GM18505 (cell line): ENCODE measurements at regions not wholly inside any gene's neighbourhood (a gene's known extent, or its start where the extent isn't known, plus 50 kb on each side); places are given as distances from the start of the nearest gene placed in this dataset.
"Not testable (repeated sequence)": the region's sequence is repeated elsewhere in the genome, so short reads cannot be mapped to it uniquely, and the experiment has no call there.

Source experiments
- ATAC-seq: cut with Tn5 transposase; IDR thresholded peaks from one replicate; pipeline ENCODE4 v1.9.1; 2021; ENCODE audit not compliant: unreplicated experiment
- POLR2A ChIP-seq: IDR thresholded peaks from 4 replicates; pipeline ENCODE4 v1.6.1; 2011; ENCODE audit warnings: borderline replicate concordance; ENCODE audit not compliant: insufficient read depth, insufficient read length; ENCODE audit errors: extremely low read depth

DNA sequence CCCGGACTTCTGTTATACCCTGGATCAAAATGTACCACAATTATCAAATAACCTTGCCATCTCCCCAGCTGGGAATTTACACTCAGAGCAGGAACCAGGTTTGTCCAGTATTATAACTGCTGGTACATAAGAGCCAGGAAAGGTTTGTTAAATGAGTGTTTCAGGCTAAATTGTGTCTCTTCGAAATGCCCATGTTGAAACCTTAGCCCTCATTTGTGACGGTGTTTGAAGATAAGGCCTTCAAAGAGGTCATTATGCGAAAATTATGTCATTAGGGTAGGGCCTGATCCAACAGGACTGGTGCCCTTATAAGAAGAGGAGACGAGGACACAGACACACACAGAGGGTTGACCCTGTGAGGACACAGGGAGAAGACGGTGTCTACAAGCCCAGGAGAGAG, 73.5 kb upstream of the DHRSX start:
- no peak for TF ChIP-seq POLR2A
- ATAC-seq, result no peak

DNA sequence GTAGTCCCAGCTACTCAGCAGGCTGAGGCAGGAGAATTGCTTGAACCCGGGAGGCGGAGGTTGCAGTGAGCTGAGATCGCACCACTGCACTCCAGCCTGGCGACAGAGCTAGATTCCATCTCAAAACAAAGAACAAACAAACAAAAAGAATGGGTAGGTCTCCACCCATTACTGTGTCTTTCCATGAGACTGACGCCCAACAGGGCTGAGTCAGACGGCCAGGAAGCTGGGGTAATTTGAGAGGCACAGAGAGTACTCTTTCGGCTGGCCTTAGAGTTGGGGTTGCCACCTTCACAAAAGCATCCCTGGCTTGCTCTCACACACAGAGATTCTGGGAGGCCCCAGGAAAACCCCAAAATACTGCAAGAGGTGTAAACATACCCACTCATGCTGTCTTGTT, 72.0 kb upstream of the DHRSX start:
- TF ChIP-seq POLR2A, result no peak
- no peak for ATAC-seq

DNA sequence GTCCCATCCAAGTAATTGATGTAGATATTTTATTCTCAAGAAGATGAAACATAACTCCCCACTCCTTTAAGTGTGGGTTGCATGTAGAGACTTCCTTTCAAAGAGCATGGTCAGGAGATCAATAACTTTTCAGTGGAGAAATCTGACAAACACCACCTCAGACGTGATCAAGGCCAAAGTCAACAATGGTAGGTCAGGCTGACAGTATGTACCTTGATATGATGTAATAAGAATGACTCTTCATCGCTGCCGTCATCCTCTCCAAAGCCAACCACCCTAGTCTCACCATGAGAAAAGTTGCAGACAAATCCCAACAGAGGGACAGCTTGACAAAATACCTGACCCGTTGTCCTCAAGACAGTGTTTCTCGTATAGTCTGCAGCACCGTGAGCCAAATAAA, 67.3 kb upstream of the DHRSX start:
- TF ChIP-seq POLR2A, result no peak
- ATAC-seq, result no peak

DNA sequence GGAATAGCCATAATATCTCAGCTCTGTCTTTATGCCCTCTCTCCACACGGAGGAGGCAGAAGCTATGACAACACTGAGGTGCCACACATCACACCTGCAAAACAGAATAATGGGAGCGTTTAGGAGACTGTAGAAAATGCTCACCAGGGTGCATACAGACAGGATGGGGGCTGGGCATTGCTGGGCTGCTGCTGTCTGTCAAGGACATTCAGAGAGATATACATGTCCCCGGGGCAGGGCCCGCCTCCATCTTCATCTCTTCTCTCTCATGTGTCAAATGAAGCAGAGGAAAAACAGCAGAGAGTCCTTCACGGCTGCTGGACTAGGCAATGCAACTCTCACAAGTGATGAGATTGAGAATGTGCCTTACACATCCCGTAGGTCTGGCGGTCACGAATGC, 65.3 kb upstream of the DHRSX start:
- TF ChIP-seq POLR2A, result no peak
- no peak for ATAC-seq

DNA sequence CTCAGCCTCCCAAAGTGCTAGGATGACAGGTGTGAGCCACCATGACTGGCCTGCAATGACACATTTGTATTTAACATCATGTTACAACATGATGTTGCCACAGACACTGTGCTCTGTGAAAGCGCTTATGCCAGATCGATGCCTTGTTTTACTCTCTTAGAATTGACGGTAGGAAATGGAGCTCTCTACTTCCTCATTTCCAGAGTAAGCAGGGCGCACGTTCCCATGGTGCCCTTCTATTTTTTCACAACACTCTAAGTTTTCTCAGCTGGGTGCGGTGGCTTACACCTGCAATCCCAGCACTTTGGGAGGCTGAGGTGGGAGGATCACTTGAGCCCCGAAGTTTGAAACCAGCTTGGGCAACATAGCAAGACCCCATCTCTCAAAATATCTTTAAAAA, 60.7 kb upstream of the DHRSX start:
- no peak for ATAC-seq
- no peak for TF ChIP-seq POLR2A

DNA sequence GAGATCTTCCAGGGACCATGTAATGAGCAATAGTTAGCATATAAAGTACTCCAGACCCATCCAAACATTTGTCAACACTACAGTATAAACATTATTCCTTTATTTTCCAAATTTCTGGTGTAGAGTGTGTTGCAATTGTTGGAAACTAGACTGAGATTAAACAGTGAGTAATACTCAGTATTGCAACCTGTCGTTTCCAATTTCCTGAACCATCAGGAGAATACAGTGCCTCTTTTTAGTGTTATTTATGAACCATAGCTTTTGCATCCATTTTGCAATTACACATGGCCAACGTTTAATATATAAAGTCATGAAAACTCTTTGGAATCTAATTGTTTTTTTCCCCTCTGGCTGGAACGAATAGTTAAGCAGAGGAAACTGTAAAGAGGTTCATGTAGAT, 58.3 kb upstream of the DHRSX start:
- TF ChIP-seq POLR2A, result no peak
- no peak for ATAC-seq

DNA sequence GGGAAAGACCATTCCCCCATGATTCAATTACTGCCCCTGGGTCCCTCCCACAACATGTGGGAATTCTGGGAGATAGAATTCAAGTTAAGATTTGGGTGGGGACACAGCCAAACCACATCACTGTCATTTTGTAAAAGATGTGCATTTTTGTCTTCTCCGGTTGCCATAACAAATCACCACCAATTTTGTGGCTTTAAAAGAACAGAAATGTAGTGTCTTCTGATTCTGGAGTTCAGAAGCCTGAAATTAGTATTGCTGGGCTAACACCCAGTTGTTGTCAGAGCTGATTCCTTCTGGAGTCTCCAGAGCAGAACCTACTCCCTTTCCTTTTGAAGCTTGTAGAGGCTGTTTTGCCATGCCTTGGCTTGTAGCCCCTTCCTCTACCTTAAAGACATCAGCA, 54.1 kb upstream of the DHRSX start:
- TF ChIP-seq POLR2A, result no peak
- ATAC-seq, result no peak

DNA sequence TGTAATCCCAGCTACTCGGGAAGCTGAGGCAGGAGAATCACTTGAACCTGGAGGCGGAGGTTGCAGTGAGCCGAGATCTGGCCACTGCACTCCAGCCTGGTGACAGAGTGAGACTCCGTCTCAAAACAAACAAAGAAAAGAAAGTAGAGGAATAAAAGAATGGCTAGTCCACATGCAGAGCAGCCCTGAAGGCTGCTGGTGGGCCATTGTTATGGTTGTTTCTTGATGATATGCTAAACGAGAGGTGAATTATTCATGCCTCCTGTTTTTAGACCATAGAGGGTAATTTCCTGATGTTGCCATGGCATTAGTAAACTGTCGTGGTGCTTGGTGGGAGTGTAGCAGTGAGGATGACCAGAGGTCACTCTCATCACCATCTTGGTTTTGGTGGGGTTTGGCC, 53.3 kb upstream of the DHRSX start:
- not testable (repeated sequence) for ATAC-seq

DNA sequence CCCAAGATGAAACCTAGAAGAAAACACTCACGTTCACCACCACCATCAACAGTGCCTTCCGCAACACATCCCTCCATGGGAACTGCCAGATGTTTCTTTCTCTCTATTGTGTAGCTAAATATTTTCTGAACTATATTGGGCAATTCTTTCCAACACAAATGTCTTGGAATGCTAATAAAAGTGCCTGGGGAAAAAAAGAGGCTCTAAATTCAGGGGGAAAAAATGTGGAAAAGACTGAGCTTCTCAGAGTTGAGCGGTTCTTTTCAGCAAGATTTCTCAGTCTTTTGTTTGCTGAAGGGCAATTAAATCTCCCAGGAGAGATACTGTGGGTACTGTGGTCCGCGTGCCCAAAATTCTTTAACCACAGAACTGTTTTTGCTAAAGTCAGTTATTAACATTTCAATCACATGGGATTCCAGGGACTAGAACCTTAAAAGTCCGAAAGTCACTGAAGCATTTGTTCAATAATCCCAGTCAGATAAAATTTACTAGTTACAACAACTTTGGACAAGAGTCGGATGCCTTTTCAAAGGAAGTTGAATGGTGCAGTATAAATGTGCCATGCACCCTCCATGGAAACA, 51.9 kb upstream of the DHRSX start:
- TF ChIP-seq POLR2A, result no peak
- ATAC-seq, result no peak

DNA sequence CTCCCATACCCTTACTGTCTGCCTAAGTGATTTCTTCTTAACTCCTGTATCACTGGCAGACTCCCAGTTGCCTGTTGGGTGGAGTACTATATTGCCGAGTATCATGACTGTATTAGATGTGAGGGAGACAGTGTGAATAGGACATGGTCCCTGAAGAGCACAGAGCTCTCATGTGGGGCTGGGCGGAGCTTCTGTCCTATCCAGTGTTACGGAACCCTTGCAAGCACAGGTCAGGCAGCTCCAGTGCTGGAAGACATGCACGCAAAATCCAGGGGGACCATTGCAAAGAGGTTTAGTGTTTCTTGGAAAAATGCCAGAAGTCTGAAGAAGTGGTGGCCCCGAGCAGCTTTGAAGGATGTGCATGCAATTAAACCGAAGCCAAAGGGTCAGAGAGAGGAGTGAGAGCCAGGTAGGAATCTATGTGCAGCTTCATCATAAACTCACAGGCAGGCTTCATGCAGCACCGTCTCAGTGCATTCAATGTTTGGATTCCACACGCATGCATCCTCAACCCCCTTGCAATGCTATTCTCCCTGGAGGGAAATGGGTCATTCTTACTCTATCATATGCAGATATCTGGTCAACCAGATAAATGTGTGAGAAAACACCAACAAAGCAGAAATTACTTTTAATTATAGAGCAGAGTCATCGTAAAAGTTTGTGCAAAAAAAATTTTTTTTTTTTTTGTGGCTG, 49.7 kb upstream of the DHRSX start:
- no peak for ATAC-seq
- TF ChIP-seq POLR2A, result no peak
